ENCODE measurements at regions not wholly inside any gene's neighbourhood (a gene's known extent, or its start where the extent isn't known, plus 50 kb on each side); places are given as distances from the start of the nearest gene placed in this dataset.

- DNase-seq (ENCODE audit: low spot score) = no peak
Observed at GRCh38 chr19:30083125-30083681, 141.2 kb downstream of the URI1 start.

GRCh38 chr19:30083701-30084156 lies 141.7 kb downstream of the URI1 start:
- no peak for DNase-seq (ENCODE audit: low spot score)

- DNase-seq (ENCODE audit: low spot score) = no peak
Observed at GRCh38 chr19:30084390-30084819, 142.4 kb downstream of the URI1 start.

GRCh38 chr19:30085394-30085793 lies 143.4 kb downstream of the URI1 start:
- no peak for DNase-seq (ENCODE audit: low spot score)

GRCh38 chr19:30086220-30086619 lies 144.2 kb downstream of the URI1 start:
- DNase-seq (ENCODE audit: low spot score) = no peak

GRCh38 chr19:30086916-30087315 lies 144.9 kb downstream of the URI1 start:
- DNase-seq (ENCODE audit: low spot score) = no peak

GRCh38 chr19:30087381-30088138 lies 145.5 kb downstream of the URI1 start:
- DNase-seq (ENCODE audit: low spot score) = no peak

- no peak for DNase-seq (ENCODE audit: low spot score)
Observed at GRCh38 chr19:30088567-30088966, 146.5 kb downstream of the URI1 start.

GRCh38 chr19:30089086-30089665 lies 147.1 kb downstream of the URI1 start:
- no peak for DNase-seq (ENCODE audit: low spot score)

- no peak for DNase-seq (ENCODE audit: low spot score)
Observed at GRCh38 chr19:30090476-30090875, 148.4 kb downstream of the URI1 start.

GRCh38 chr19:30090963-30091362 lies 148.9 kb downstream of the URI1 start:
- DNase-seq (ENCODE audit: low spot score) = no peak

GRCh38 chr19:30091456-30091855 lies 149.4 kb downstream of the URI1 start:
- no peak for DNase-seq (ENCODE audit: low spot score)

GRCh38 chr19:30091856-30092255 lies 149.8 kb downstream of the URI1 start:
- DNase-seq (ENCODE audit: low spot score) = no peak

GRCh38 chr19:30092721-30093569 lies 150.9 kb downstream of the URI1 start:
- DNase-seq (ENCODE audit: low spot score) = no peak

GRCh38 chr19:30093966-30094755 lies 152.1 kb downstream of the URI1 start:
- no peak for DNase-seq (ENCODE audit: low spot score)

- no peak for DNase-seq (ENCODE audit: low spot score)
Observed at GRCh38 chr19:30094756-30095140, 152.7 kb downstream of the URI1 start.

GRCh38 chr19:30095171-30095570 lies 153.1 kb downstream of the URI1 start:
- no peak for DNase-seq (ENCODE audit: low spot score)

GRCh38 chr19:30096596-30097370 lies 154.7 kb downstream of the URI1 start:
- DNase-seq (ENCODE audit: low spot score) = no peak

GRCh38 chr19:30097746-30098280 lies 155.8 kb downstream of the URI1 start:
- DNase-seq (ENCODE audit: low spot score) = no peak

GRCh38 chr19:30102239-30102638 lies 160.2 kb downstream of the URI1 start:
- DNase-seq (ENCODE audit: low spot score) = no peak
